ENCODE measurements at regions not wholly inside any gene's neighbourhood (a gene's known extent, or its start where the extent isn't known, plus 50 kb on each side); places are given as distances from the start of the nearest gene placed in this dataset.

DNA sequence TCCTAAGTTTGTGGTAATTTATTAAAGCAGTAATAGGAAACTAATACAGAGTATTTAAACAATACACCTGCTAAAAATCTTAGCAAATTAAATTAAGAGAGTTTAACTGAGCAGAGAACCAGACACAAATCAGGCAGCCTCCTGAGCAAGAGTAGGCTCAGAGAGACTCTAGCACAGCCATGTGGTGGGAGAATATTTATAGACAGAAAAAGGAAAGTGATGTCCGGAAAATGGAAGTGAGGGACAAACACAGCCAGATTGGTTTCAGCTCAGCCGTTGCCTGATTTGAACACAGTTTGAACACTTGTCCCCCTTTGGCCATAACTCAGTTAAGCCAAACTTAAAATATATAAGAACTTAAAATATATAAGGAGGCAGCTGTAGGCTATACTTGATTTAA, 192.6 kb upstream of the PSMD7 start:
- DNase-seq: no peak
- Histone ChIP-seq H3K27ac (no peak overlapping the region), H3K4me3 (ENCODE audit: low read depth, low read length) (no peak overlapping the region), H3K27me3 (replicated peaks) (no peaks in the 10 kb centered on the region), H3K36me3 (replicated peaks) (no peaks in the 10 kb centered on the region)
- in situ Hi-C loops (cut with HindIII; ENCODE audit: low pct_ligation_motif_present, low sequenced_read_pairs): no loop called here
- TF ChIP-seq, protein P1, sequence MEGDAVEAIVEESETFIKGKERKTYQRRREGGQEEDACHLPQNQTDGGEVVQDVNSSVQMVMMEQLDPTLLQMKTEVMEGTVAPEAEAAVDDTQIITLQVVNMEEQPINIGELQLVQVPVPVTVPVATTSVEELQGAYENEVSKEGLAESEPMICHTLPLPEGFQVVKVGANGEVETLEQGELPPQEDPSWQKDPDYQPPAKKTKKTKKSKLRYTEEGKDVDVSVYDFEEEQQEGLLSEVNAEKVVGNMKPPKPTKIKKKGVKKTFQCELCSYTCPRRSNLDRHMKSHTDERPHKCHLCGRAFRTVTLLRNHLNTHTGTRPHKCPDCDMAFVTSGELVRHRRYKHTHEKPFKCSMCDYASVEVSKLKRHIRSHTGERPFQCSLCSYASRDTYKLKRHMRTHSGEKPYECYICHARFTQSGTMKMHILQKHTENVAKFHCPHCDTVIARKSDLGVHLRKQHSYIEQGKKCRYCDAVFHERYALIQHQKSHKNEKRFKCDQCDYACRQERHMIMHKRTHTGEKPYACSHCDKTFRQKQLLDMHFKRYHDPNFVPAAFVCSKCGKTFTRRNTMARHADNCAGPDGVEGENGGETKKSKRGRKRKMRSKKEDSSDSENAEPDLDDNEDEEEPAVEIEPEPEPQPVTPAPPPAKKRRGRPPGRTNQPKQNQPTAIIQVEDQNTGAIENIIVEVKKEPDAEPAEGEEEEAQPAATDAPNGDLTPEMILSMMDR (IDR thresholded peaks at IDR 0.05; ENCODE audit: low read depth, low read length, missing control alignments): no peak

DNA sequence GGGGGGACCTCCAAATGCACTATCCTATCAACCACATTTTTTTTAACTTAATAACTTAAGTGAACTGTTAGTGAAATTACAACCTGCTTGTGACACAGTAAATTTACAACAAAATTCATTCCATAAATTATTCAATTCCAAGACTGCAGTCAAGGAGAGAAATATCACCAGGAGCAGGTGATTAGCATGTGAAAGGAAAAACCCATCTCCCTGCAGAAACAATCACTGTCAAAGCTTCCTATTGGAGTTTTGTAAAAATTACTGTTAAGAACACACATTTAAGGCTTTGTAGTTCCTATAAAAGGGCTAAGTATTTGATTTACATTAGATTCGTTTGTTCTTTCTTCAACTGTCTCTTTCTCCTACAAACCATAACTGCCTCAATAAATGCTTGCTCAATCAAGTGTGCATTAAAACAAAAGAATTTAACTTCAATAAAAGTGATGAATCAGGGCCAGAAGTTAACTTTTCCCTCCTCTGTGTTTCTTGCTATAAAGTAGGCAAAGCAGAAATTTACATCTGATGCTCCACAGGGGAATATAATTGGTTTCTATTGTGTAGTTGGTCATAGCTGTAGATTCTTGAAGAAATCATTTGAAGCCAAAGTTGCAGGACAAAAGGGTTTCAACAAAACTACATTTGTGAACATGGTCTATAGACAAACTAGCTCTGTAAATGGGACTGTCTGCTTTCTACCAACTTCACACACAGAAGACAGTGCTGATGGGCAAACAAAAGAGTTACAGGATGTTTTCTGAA, 195.1 kb upstream of the PSMD7 start:
- TF ChIP-seq, protein P1 (IDR thresholded peaks at IDR 0.05; ENCODE audit: low read depth, low read length, missing control alignments): no peak
- H3K36me3 ChIP-seq (replicated peaks): no peaks in the 10 kb centered on the region
- no peak for DNase-seq
- H3K27ac ChIP-seq: no peak overlapping the region
- no peaks in the 10 kb centered on the region for H3K27me3 ChIP-seq (replicated peaks)
- H3K4me3 ChIP-seq (ENCODE audit: low read depth, low read length): no peak overlapping the region
- in situ Hi-C loops (cut with HindIII; ENCODE audit: low pct_ligation_motif_present, low sequenced_read_pairs): no loop called here

DNA sequence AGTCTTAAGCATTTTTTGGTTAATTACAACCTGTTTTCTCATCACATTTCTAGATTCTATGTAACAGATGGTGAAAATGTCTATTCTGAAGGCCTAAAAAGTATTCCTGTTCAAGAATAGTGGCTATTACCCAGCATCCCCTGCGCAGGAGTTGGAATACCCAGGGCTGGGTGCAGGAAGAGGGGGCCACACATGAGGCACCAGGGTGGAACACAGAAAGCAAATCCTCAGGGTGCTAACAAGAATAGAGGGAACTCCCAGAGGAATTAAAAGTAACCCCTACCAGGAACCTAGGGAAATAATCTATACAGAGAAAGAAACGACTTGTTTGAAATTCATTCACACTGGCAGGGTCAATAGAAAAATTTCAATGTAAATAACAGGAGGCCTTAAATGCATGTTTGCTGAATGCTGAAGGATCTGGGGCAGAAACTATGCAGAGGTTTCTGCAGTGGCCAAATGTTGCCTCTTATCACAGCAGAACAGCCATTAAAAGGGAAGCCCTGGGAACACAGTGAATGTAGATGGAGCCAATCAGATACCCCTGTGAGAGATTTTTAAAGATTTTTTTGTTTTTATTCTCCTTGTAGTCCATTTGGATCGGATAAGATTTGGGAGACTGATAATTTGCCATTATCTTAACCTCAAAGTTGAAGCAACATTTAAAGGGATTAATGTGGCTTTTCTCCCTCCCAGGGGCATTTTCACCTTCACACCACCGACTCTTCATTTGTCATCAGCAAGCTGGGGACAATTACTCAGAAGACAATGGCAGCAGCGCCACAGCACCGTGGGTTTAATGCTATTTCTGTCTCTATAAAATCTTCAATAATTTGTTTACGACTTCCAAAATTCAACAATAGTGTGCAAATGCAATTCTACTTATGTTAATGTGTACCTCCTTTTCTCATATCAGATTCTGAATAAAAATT, 196.0 kb upstream of the PSMD7 start:
- no peaks in the 10 kb centered on the region for H3K36me3 ChIP-seq (replicated peaks)
- no peak for DNase-seq
- H3K27me3 ChIP-seq (replicated peaks): no peaks in the 10 kb centered on the region
- H3K27ac ChIP-seq: no peak overlapping the region
- in situ Hi-C loops (cut with HindIII; ENCODE audit: low pct_ligation_motif_present, low sequenced_read_pairs): no loop called here
- no peak overlapping the region for H3K4me3 ChIP-seq (ENCODE audit: low read depth, low read length)
- TF ChIP-seq, protein P1 (IDR thresholded peaks at IDR 0.05; ENCODE audit: low read depth, low read length, missing control alignments): no peak

DNA sequence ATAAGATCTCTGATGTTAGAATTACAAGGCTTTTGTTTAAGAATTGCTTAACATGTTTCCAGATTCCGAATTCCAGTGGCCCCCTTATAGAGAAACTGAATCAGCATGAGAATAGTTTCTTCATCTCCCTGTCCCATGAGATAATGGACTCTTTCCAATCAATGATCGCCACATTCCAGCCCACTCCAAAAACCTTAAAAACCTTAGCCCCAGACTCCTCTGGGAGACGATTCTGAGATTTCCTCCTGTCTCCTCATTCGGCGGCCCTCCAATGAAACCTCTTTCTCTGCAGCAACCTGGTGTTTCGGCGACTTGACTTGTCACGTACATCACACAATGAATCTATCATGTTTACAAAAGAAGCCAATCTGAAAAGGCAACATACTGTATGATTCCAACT, 197.1 kb upstream of the PSMD7 start:
- H3K4me3 ChIP-seq (ENCODE audit: low read depth, low read length): no peak overlapping the region
- no peak for DNase-seq
- no peaks in the 10 kb centered on the region for H3K27me3 ChIP-seq (replicated peaks)
- H3K27ac ChIP-seq: no peak overlapping the region
- TF ChIP-seq, protein P1 (IDR thresholded peaks at IDR 0.05; ENCODE audit: low read depth, low read length, missing control alignments): no peak
- in situ Hi-C loops (cut with HindIII; ENCODE audit: low pct_ligation_motif_present, low sequenced_read_pairs): no loop called here
- H3K36me3 ChIP-seq (replicated peaks): no peaks in the 10 kb centered on the region

DNA sequence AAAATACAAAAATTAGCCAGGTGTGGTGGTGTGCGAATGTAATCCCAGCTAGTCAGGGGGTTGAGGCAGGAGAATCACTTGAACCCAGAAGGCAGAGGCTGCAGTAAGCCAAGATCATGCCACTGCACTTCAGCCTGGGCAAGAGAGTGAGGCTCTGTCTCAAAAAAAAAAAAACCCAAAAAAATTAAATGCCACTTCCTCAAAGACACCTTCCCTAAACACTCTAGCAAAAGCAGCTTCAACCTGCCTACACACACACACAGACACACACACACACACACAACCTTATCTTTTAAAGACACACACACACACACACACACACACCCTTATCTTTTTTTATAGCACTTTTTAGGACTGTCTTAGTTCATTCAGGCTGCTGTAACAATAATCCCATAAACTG, 201.7 kb upstream of the PSMD7 start:
- Histone ChIP-seq H3K27me3 (replicated peaks) (no peaks in the 10 kb centered on the region), H3K27ac (no peak overlapping the region), H3K36me3 (replicated peaks) (no peaks in the 10 kb centered on the region), H3K4me3 (ENCODE audit: low read depth, low read length) (no peak overlapping the region)
- TF ChIP-seq, protein P1 (IDR thresholded peaks at IDR 0.05; ENCODE audit: low read depth, low read length, missing control alignments): no peak
- no peak for DNase-seq
- in situ Hi-C loops (cut with HindIII; ENCODE audit: low pct_ligation_motif_present, low sequenced_read_pairs): no loop called here
